Ascending aorta (tissue), 2 donors: ENCODE measurements at regions not wholly inside any gene's neighbourhood (a gene's known extent, or its start where the extent isn't known, plus 50 kb on each side); places are given as distances from the start of the nearest gene placed in this dataset.
"Not testable (repeated sequence)": the region's sequence is repeated elsewhere in the genome, so short reads cannot be mapped to it uniquely, and the experiment has no call there.

Experiments used
- DNase-seq, 2 donors: peaks; one replicate each; pipeline ENCODE4 v3.0.0-alpha.2; 2019; ENCODE audit warnings: low spot score in 2 of 2
- H3K27ac ChIP-seq, 2 donors: fragments of 200-600 bp; sonication (generic); one replicate each; pipeline ENCODE4 v1.5.1; 2016 to 2017; ENCODE audit warnings: mild to moderate bottlenecking in 1 of 2
- H3K27me3 ChIP-seq: fragments of 200-600 bp; sonication (generic); one replicate; pipeline ENCODE4 v1.5.1; 2017
- H3K36me3 ChIP-seq, 2 donors: fragments of 200-600 bp; sonication (generic); one replicate each; pipeline ENCODE4 v1.5.1; 2016
- H3K4me1 ChIP-seq, 2 donors: fragments of 200-600 bp; sonication (generic); one replicate each; pipeline ENCODE4 v1.5.1; 2016 to 2017; ENCODE audit warnings: mild to moderate bottlenecking in 1 of 2
- H3K4me3 ChIP-seq, 2 donors: fragments of 200-600 bp; sonication (generic); one replicate each; pipeline ENCODE4 v1.5.1; 2016 to 2017; ENCODE audit warnings: mild to moderate bottlenecking in 1 of 2
- H3K9me3 ChIP-seq, 2 donors: fragments of 200-600 bp; sonication (generic); one replicate each; pipeline ENCODE4 v1.5.1; 2016
- CTCF ChIP-seq, 3 experiments: fragments of 200-600 bp in 2 of 3; fragments of 450-650 bp in 1 of 3; sonication (generic) in 2 of 3; IDR thresholded peaks; one replicate each; pipeline ENCODE4 v1.5.1; 2016 to 2019; ENCODE audit warnings: antibody characterized with exemption in 3 of 3, mild to moderate bottlenecking in 1 of 3, moderate library complexity in 1 of 3
- intact Hi-C: fragments of 100-400 bp; cut with DNase I; formaldehyde crosslinking; loops from one replicate; pipeline ENCODE4 v1.15.1; 2023

GRCh38 chr2:109689973-109690372 lies 75.8 kb downstream of the SOWAHC start:
- no peak overlapping the region for H3K4me3 ChIP-seq
- no peaks in the 10 kb centered on the region for H3K27me3 ChIP-seq
- DNase-seq: no peak
- peak overlapping the region; percentile 78 to 79 for H3K27ac ChIP-seq
- H3K4me1 ChIP-seq: peaks cover 19 to 28% of the 10 kb centered on the region in 2 donors
- H3K9me3 ChIP-seq: no peaks in the 10 kb centered on the region
- H3K36me3 ChIP-seq: no peaks in the 10 kb centered on the region
- no peak for TF ChIP-seq CTCF (IDR thresholded peaks at IDR 0.05)
- intact Hi-C loops: loop anchor here (2.0 kb wide), 2 partner anchors 41 to 75 kb away; partner anchors contain the start of gene SOWAHC

- Histone ChIP-seq H3K27me3 (no peaks in the 10 kb centered on the region), H3K4me1 (peaks cover 19 to 28% of the 10 kb centered on the region in 2 donors), H3K27ac (peak overlapping the region; percentile 78 to 79), H3K9me3 (no peaks in the 10 kb centered on the region), H3K4me3 (no peak overlapping the region), H3K36me3 (no peaks in the 10 kb centered on the region)
- no peak for TF ChIP-seq CTCF (IDR thresholded peaks at IDR 0.05)
- DNase-seq: no peak
- intact Hi-C loops: loop anchor here (2.0 kb wide), 2 partner anchors 42 to 76 kb away; partner anchors contain the start of gene SOWAHC
Observed at GRCh38 chr2:109690457-109690821, 76.3 kb downstream of the SOWAHC start.

- peak; percentile 14 to 81 for DNase-seq
- TF ChIP-seq CTCF (IDR thresholded peaks at IDR 0.05): no peak
- H3K27me3 ChIP-seq: no peaks in the 10 kb centered on the region
- no peaks in the 10 kb centered on the region for H3K36me3 ChIP-seq
- peaks cover 19 to 28% of the 10 kb centered on the region in 2 donors for H3K4me1 ChIP-seq
- H3K4me3 ChIP-seq: peak overlapping the region in 1 of 2 donors; percentile 24
- H3K27ac ChIP-seq: peak overlapping the region; percentile 78 to 79
- intact Hi-C loops: loop anchor here (2.0 kb wide), 2 partner anchors 42 to 76 kb away; partner anchors contain the start of gene SOWAHC
- no peaks in the 10 kb centered on the region for H3K9me3 ChIP-seq
Observed at GRCh38 chr2:109690822-109691541, 76.8 kb downstream of the SOWAHC start.

GRCh38 chr2:109692013-109692743 lies 78.0 kb downstream of the SOWAHC start:
- no peak for TF ChIP-seq CTCF (IDR thresholded peaks at IDR 0.05)
- no peaks in the 10 kb centered on the region for H3K9me3 ChIP-seq
- intact Hi-C loops: no loop called here
- no peaks in the 10 kb centered on the region for H3K27me3 ChIP-seq
- peak overlapping the region; percentile 78 to 79 for H3K27ac ChIP-seq
- H3K4me1 ChIP-seq: peaks cover 19 to 28% of the 10 kb centered on the region in 2 donors
- DNase-seq: no peak
- H3K4me3 ChIP-seq: no peak overlapping the region
- H3K36me3 ChIP-seq: no peaks in the 10 kb centered on the region

GRCh38 chr2:109692831-109693230 lies 78.7 kb downstream of the SOWAHC start:
- H3K9me3 ChIP-seq, intact Hi-C loops, DNase-seq, H3K36me3 ChIP-seq, H3K27me3 ChIP-seq, H3K4me3 ChIP-seq: not testable (repeated sequence)
- Histone ChIP-seq H3K27ac (peak overlapping the region; percentile 78 to 79), H3K4me1 (peaks cover 19 to 28% of the 10 kb centered on the region in 2 donors)

- H3K27me3 ChIP-seq, H3K9me3 ChIP-seq, H3K4me3 ChIP-seq, DNase-seq, intact Hi-C loops, H3K36me3 ChIP-seq: not testable (repeated sequence)
- peaks cover 19 to 28% of the 10 kb centered on the region in 2 donors for H3K4me1 ChIP-seq
- H3K27ac ChIP-seq: peak overlapping the region; percentile 78 to 79
Observed at GRCh38 chr2:109693292-109693691, 79.1 kb downstream of the SOWAHC start.
